GM19025 (cell line): ENCODE measurements at regions not wholly inside any gene's neighbourhood (a gene's known extent, or its start where the extent isn't known, plus 50 kb on each side); places are given as distances from the start of the nearest gene placed in this dataset.

Source experiments
- ATAC-seq: cut with Tn5 transposase; IDR thresholded peaks from one replicate; pipeline ENCODE4 v1.9.1; 2021; ENCODE audit warnings: mild to moderate bottlenecking, low read depth, moderate library complexity; ENCODE audit not compliant: unreplicated experiment

- ATAC-seq = no peak
These were observed 282.1 kb downstream of the NFIB start for GRCh38 chr9:14031810-14032209.

GRCh38 chr9:14031060-14031414, 282.9 kb downstream of the NFIB start:
- ATAC-seq = no peak

DNA sequence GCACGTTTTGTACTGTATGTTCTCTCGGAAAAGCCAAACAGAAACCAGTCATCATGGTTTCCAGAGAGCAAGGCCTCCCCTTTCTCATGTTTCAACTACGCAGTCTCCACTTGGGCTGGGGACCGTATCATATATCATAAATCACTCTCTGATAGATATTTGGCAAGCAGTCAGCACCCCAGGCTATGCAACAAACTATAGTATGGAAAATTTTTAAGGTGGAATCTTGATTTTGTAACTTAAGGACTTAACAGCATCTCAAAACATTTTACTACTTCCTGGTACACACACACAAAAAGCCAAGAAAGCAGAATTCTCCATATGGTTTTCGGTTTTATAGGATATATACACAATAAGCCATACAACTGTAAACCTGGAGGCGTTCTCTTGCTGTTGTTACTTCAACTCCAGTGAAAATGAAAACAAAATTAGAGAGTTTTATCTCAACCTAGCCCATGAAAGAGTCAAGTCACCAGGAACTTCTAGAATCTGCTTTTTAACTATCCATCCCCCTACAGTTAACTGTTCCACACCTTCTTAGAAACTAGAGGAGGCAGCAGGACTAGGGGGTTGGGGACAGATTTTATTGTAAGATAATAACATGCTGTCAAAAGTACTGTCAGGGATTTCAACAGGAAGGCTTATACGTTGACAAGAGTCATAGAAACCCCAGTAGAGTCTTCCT, 283.4 kb downstream of the NFIB start:
- ATAC-seq = no peak

DNA sequence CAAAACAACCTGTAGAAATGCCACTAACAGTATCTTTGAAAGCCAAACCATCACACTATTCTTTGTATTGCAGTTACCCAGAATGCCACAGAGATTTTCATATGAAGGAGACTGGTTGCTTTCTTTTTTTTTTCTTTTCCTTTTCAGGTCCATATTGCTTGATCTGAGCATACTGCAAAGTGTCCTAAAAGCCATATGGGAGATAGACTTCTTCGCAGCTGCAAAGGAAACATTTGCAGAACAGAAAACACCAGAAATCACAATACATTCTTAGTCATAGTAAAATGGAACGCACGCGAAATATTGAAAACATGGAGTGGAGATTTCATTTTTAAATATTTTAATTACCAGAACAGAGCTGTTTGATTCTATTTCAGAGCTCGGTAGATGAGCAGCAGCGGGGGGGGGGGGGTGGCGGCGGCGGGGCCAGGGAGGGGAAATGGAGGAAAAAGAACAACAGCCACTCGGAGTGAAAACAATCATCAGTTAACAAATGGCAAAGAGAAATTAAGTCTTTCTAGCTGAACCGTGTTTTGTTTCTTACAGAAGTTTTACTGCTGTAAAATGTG, 284.1 kb downstream of the NFIB start:
- no peak for ATAC-seq

GRCh38 chr9:14027116-14027800, 286.7 kb downstream of the NFIB start:
- ATAC-seq = no peak

- ATAC-seq = no peak
These were observed 288.2 kb downstream of the NFIB start for GRCh38 chr9:14025741-14026140.

GRCh38 chr9:14023285-14023684, 290.7 kb downstream of the NFIB start:
- no peak for ATAC-seq

DNA sequence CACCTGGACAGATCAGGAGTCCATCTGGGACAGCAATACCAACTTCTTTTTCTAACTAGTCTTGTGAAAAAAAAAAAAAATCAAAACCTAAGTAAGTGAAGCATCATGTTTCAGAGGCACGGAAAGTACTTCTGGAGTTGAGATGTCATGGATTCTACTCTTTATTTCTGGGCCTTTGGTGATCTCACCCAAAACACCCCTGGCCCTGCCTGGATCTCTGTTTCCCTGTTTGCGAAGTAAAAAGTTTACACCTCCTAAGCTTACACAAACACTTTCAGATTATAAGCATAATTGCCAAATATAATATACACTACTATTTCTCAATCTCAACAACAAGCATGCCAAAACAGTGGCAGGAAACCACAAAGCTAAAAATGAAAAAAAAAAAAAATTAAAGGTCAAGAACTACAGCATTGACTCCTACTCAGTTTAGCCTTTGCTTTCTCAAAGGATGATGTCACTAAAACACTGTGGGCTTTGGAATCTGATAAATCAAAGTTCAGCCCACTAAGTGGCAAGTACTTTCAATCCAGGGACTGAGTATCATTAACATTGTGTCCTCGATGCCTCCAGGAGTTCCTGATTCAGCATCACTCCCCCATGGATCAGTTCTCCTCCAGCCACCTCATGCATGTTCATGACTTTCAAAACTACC, 291.9 kb downstream of the NFIB start:
- ATAC-seq = no peak

DNA sequence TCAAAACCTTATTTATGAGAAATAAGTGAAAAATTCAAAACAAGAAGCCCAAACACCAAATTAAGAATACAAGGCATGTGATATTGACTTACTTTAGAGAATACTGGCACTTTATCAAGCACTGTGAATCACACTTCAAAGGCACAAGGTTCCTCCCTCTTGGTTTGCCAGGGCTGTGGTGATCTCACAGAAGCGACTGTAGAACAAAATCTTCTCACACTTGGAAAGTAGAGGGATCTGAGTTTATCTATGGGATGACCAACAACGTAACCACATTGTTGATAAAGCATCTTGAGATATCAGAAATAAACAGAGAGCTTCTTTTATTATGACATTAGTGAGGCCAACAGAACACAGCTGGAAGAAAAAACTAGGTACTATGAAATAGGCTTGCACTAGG, 295.9 kb downstream of the NFIB start:
- no peak for ATAC-seq

DNA sequence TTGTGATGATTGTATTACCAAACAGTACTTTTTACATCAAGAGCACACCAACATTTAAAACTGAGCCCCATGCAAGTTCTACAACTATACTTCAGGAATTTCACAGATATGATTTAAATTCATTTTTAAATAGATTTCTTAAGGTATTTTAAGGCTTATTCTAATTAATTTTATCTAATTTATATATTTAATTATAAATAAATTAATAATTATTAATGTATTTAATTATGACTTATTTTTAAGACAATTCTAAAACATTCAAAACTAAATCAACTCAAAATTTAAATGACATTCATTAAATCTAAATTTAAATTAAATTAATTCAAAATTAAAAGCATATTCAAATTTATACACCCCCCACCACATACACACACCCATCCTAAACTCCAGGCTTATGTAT, 299.2 kb downstream of the NFIB start:
- no peak for ATAC-seq

DNA sequence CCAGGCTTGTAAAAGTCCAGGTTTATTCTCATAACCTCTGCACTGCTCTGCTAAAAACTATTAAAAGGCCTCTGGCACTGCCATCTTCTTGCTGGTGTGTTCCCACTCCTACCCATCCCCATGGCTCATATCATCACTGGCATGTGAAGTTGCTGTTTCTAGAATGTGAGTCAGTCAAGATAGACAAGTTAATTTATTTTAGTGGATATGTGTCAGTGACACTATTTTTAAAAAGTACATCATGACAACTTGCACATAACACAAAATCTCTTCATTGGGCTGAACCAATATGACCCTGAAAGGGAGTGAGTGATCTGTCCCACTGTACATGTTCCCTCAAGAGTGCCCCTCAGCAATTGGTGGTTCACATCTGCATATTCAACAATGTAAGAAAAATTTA, 299.7 kb downstream of the NFIB start:
- ATAC-seq = no peak

- no peak for ATAC-seq
These were observed 302.0 kb downstream of the NFIB start for GRCh38 chr9:14011799-14012560.

- ATAC-seq = no peak
These were observed 306.7 kb downstream of the NFIB start for GRCh38 chr9:14007190-14007769.

DNA sequence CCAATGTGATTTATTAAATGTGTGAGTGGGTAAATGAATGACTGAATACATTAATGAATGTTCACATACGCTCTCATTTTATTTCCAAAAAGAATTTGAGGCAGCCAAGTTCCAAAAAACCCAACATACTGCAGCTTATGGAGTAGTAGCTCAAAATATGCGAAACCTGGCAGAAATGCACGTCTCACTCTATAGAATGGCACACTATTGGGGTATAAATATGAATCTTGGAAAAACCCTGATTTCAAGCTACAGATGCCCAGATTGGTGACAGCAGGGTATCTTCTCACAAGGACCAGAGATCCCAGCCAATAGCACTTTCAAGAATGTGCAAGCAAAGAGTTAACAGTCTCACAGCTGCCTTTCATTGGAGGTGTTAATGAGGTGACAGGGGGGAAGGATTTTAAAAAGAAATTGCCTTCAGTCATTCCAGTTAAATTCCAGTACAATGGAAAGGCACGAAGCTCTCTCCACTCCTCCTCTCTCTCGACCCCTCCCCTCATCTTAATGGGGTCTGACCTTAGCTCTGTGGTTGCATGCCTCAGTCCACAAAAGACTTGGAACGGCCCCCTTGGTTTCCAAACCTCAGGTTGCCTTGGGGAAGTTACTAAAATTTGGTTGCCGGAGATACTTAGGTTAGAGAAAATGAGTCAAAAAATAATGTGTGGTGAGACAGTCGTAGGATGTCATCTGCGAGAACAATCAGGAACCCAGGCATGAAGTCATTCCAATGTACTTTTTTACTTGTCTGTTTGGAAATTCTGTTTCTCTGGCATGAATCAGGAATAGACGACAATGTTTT, 307.4 kb downstream of the NFIB start:
- ATAC-seq = no peak

DNA sequence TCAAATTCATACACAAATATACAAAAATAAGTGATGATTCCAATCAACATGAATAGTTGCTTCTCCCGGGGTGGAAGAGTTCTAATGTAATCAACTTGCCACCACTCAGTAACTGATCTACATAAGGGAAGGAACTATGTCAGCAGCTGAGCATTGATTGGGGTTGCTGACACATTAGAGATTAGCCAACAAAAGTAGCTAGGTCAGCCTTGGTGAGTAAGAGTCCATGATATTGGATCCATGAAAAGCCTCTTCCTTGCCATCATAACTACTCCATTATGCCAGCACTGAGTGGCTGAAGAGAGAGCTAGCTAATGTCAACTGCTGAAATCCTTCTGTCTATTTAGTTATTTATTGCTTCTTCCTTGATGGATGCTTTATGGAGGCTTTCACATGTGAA, 309.8 kb downstream of the NFIB start:
- ATAC-seq = no peak

DNA sequence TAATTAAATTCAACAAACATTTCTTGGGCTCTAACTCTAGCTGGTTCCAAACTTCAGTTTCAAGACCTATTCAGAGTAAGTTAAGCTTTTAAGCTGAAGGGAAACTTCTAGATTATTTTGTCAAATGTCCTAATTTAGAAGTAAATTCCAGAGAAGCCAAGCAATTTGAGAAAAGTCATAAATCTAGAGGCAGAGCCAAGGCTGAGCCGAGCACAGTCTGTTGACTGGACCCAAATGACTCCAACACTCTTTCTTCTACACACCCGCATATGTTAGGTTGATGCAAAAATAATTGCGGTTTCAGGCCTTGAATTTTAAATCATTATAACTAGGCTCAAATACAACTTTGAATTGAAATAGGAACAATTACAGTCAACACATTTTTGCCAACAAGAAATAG, 319.7 kb downstream of the NFIB start:
- no peak for ATAC-seq

- ATAC-seq = no peak
These were observed 320.2 kb downstream of the NFIB start for GRCh38 chr9:13993632-13994185.

GRCh38 chr9:13992138-13993088, 321.5 kb downstream of the NFIB start:
- ATAC-seq = no peak
